ENCODE measurements at regions not wholly inside any gene's neighbourhood (a gene's known extent, or its start where the extent isn't known, plus 50 kb on each side); places are given as distances from the start of the nearest gene placed in this dataset.

DNA sequence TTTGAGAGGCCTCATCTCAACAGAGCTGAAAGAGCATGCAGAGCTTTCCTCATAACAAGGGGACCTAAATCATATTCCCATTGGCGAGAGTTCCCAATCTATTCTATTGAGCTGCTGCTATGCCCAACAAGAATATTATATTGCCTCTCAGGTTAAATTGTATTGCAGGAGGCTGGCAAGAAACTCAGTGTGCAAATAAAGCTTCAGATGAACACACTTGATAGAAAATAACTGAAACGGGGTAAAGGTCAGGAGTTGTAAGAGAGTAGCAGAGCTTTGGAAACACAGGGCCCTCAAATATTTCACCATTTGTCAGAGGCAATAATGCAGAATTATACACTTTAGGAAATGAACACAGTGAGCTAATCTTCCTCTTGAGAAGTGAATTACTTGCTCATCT lies 364.3 kb upstream of the SPTLC3 start:
- Mint-ChIP-seq H3K27ac (no peak overlapping the region), H3K36me3 (ENCODE audit: insufficient read depth in 1 of 3, low read depth in 3 of 3) (no peaks in the 10 kb centered on the region), H3K9me3 (no peaks in the 10 kb centered on the region), H3K4me1 (no peaks in the 10 kb centered on the region), H3K4me3 (no peak overlapping the region), H3K27me3 (ENCODE audit: low read depth) (no peaks in the 10 kb centered on the region)
- no peak overlapping the region for H2BK20ac ChIP-seq (ENCODE audit: low read depth, low read length, poor library complexity, severe bottlenecking)
- H3K79me2 ChIP-seq (ENCODE audit: insufficient read depth, low read length): no peaks in the 10 kb centered on the region
- H4K5ac ChIP-seq (ENCODE audit: insufficient read length, low read depth, low read length): no peak overlapping the region
- TF ChIP-seq, protein P1, sequence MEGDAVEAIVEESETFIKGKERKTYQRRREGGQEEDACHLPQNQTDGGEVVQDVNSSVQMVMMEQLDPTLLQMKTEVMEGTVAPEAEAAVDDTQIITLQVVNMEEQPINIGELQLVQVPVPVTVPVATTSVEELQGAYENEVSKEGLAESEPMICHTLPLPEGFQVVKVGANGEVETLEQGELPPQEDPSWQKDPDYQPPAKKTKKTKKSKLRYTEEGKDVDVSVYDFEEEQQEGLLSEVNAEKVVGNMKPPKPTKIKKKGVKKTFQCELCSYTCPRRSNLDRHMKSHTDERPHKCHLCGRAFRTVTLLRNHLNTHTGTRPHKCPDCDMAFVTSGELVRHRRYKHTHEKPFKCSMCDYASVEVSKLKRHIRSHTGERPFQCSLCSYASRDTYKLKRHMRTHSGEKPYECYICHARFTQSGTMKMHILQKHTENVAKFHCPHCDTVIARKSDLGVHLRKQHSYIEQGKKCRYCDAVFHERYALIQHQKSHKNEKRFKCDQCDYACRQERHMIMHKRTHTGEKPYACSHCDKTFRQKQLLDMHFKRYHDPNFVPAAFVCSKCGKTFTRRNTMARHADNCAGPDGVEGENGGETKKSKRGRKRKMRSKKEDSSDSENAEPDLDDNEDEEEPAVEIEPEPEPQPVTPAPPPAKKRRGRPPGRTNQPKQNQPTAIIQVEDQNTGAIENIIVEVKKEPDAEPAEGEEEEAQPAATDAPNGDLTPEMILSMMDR (conservative IDR thresholded peaks at IDR 0.05): no peak
- H4K20me1 ChIP-seq (ENCODE audit: control insufficient read depth, insufficient read depth, insufficient read length): no peaks in the 10 kb centered on the region
- H3K4me1 ChIP-seq (ENCODE audit: insufficient read depth, low read length): no peaks in the 10 kb centered on the region
- DNase-seq: no peak
- no peak overlapping the region for H2BK15ac ChIP-seq (ENCODE audit: low read depth, low read length)
- H2BK12ac ChIP-seq (ENCODE audit: insufficient read length, low read depth, low read length): no peak overlapping the region
- no peak overlapping the region for H2BK120ac ChIP-seq (ENCODE audit: low read depth, low read length, poor library complexity, severe bottlenecking)
- H2AFZ ChIP-seq (ENCODE audit: low read length): no peak overlapping the region
- no peak overlapping the region for H3K9ac ChIP-seq (ENCODE audit: extremely low read depth, insufficient read length, low read length)
- no peaks in the 10 kb centered on the region for H3K9me3 ChIP-seq (ENCODE audit: control insufficient read depth, low read depth, low read length)
- H4K91ac ChIP-seq (ENCODE audit: insufficient read length, low read depth, low read length): no peak overlapping the region
- H3K56ac ChIP-seq (ENCODE audit: insufficient read length, low read depth, low read length): no peak overlapping the region
- no peak overlapping the region for H3K4me2 ChIP-seq (ENCODE audit: insufficient read depth, insufficient read length, low read length)
- no peak overlapping the region for H3T11ph ChIP-seq (ENCODE audit: low read length)
- no peak overlapping the region for H3K14ac ChIP-seq (ENCODE audit: insufficient read depth, low read length)
- no peaks in the 10 kb centered on the region for H3K27me3 ChIP-seq (ENCODE audit: insufficient read depth, low read length)
- H2AK5ac ChIP-seq (ENCODE audit: insufficient read length, low read length): no peak overlapping the region
- H4K8ac ChIP-seq (replicated peaks; ENCODE audit: insufficient read length, low read depth, low read length): no peak overlapping the region
- no peak overlapping the region for H3K18ac ChIP-seq (ENCODE audit: insufficient read length, low read depth, low read length)
- H2BK5ac ChIP-seq (ENCODE audit: insufficient read length, low read length): no peak overlapping the region
- no peaks in the 10 kb centered on the region for H3K79me1 ChIP-seq (ENCODE audit: insufficient read depth, low read depth, low read length, poor library complexity, severe bottlenecking)
- no peak overlapping the region for H3K27ac ChIP-seq (ENCODE audit: insufficient read length, low read depth, low read length)
- no peaks in the 10 kb centered on the region for H3K23me2 ChIP-seq (ENCODE audit: insufficient read length, low read depth, low read length, poor library complexity, severe bottlenecking)
- H3K23ac ChIP-seq (ENCODE audit: insufficient read length, low read depth, low read length): no peak overlapping the region
- H3K4ac ChIP-seq (ENCODE audit: low read depth, low read length): no peak overlapping the region
- WGBS (ENCODE audit: extremely low coverage, insufficient read length, low lambda C conversion rate): no CpG with 5 or more reads among the region's 2 CpGs
